Panc1 (cell line): ENCODE measurements at regions not wholly inside any gene's neighbourhood (a gene's known extent, or its start where the extent isn't known, plus 50 kb on each side); places are given as distances from the start of the nearest gene placed in this dataset.

Experiments
- ATAC-seq: fragments of 200-7000 bp; cut with Tn5 transposase; 2 replicates; pipeline ENCODE4 v1.9.1; 2020; ENCODE audit warnings: mild to moderate bottlenecking, moderate library complexity
- BruUV-seq: library from RNA; stranded (reverse); fragments of 400-500 nt; replicated peaks from 2 replicates; lab custom pipeline; 2021; lab: Mats Ljungman, UMichigan
- CTCF ChIA-PET: fragments of 300-600 bp; sonication (Branson Sonifier 250); formaldehyde crosslinking; loops from one replicate; lab custom pipeline; 2022; ENCODE audit warnings: antibody characterized with exemption; lab: Charles Lee
- POLR2A ChIA-PET: fragments of 300-600 bp; sonication (Branson Sonifier 250); formaldehyde crosslinking; loops from one replicate; lab custom pipeline; 2022; ENCODE audit warnings: antibody characterized with exemption; lab: Charles Lee
- DNase-seq: peaks from one replicate; pipeline ENCODE4 v3.0.0-alpha.2; 2010; ENCODE audit warnings: low read depth, low spot score
- H3K27ac ChIP-seq: 2 replicates; pipeline ENCODE4 v1.5.1; 2011; ENCODE audit warnings: mild to moderate bottlenecking, low read length, inconsistent platforms
- H3K27me3 ChIP-seq: fragments of 200-500 bp; sonication (Bioruptor generic); 2 replicates; pipeline ENCODE4 v1.6.0; 2014; ENCODE audit warnings: low read length, inconsistent platforms; ENCODE audit not compliant: control insufficient read depth, insufficient read depth
- H3K36me3 ChIP-seq: fragments of 200-500 bp; sonication (Bioruptor generic); 2 replicates; pipeline ENCODE4 v1.5.1; 2014; ENCODE audit warnings: inconsistent platforms, mild to moderate bottlenecking, low read length, moderate library complexity; ENCODE audit not compliant: control insufficient read depth, insufficient read depth
- H3K4me1 ChIP-seq: 2 replicates; pipeline ENCODE4 v1.5.1; 2011; ENCODE audit warnings: inconsistent platforms, mild to moderate bottlenecking, low read length, moderate library complexity; ENCODE audit not compliant: control insufficient read depth, insufficient read depth
- H3K4me3 ChIP-seq, 2 experiments: 2 replicates each; pipeline ENCODE4 v1.5.1; 2011 to 2012; ENCODE audit warnings: low read depth in 2 of 2, low read length in 2 of 2, mild to moderate bottlenecking in 2 of 2, inconsistent platforms in 1 of 2, moderate library complexity in 1 of 2
- H3K9me3 ChIP-seq: fragments of 200-500 bp; sonication (Bioruptor generic); 2 replicates; pipeline ENCODE4 v1.5.1; 2014; ENCODE audit warnings: low read depth, mild to moderate bottlenecking, inconsistent platforms, low read length, moderate library complexity; ENCODE audit not compliant: control insufficient read depth, insufficient read depth
- CTCF ChIP-seq: fragments of 450-650 bp; IDR thresholded peaks from 2 replicates; pipeline ENCODE4 v1.5.1; 2017; ENCODE audit warnings: mild to moderate bottlenecking
- POLR2AphosphoS5 ChIP-seq: IDR thresholded peaks from 2 replicates; pipeline ENCODE4 v1.6.1; 2012; ENCODE audit warnings: mild to moderate bottlenecking, low read depth, low read length, moderate library complexity
- REST ChIP-seq, 2 experiments: IDR thresholded peaks; 2 replicates each; pipeline ENCODE4 v1.6.1; 2011 to 2012; ENCODE audit warnings: low read depth in 2 of 2, control low read depth in 1 of 2, low read length in 1 of 2, mild to moderate bottlenecking in 1 of 2, moderate library complexity in 1 of 2; ENCODE audit not compliant: insufficient read depth in 1 of 2
- SIN3A ChIP-seq: IDR thresholded peaks from 2 replicates; pipeline ENCODE4 v1.6.1; 2012; ENCODE audit warnings: low read depth, mild to moderate bottlenecking, low read length, moderate library complexity, borderline replicate concordance; ENCODE audit not compliant: insufficient read depth
- TCF7L2 ChIP-seq: IDR thresholded peaks from 2 replicates; pipeline ENCODE4 v1.6.1; 2011; ENCODE audit warnings: mild to moderate bottlenecking, low read depth, low read length, inconsistent platforms
- in situ Hi-C: cut with HindIII; loops from 2 replicates; pipeline ENCODE4 v1.10.0; 2016; ENCODE audit warnings: low sequenced_read_pairs, low pct_unique_long_range_greater_than_20kb
- intact Hi-C: fragments of 100-400 bp; cut with micrococcal nuclease; formaldehyde crosslinking; loops from one replicate; pipeline ENCODE4 v1.10.0; 2022; ENCODE audit not compliant: unreplicated experiment

- TF ChIP-seq CTCF (no peak), SIN3A (no peak), REST (IDR thresholded peaks at IDR 0.05; ENCODE audit: insufficient read depth in 1 of 2, low read depth in 2 of 2, low read length in 1 of 2) (no peak), TCF7L2 (no peak), POLR2AphosphoS5 (no peak)
- ATAC-seq: no peak
- Histone ChIP-seq H3K27me3 (no peaks in the 10 kb centered on the region), H3K36me3 (no peaks in the 10 kb centered on the region), H3K4me3 (no peak overlapping the region), H3K4me1 (no peaks in the 10 kb centered on the region), H3K9me3 (no peaks in the 10 kb centered on the region), H3K27ac (no peak overlapping the region)
- in situ Hi-C loops (no loop called here), intact Hi-C loops (no loop called here)
- POLR2A ChIA-PET: no interaction called here
- CTCF ChIA-PET: no interaction called here
- no TSS peak for BruUV-seq
- no peak for DNase-seq
Observed at GRCh38 chr18:42168487-42168886, 213.5 kb downstream of the PIK3C3 start.

- H3K4me3 ChIP-seq: no peak overlapping the region
- BruUV-seq: no TSS peak
- no peak for ATAC-seq
- TF ChIP-seq POLR2AphosphoS5 (no peak), REST (IDR thresholded peaks at IDR 0.05; ENCODE audit: insufficient read depth in 1 of 2, low read depth in 2 of 2, low read length in 1 of 2) (no peak), TCF7L2 (no peak), CTCF (no peak), SIN3A (no peak)
- in situ Hi-C loops (no loop called here), intact Hi-C loops (no loop called here)
- H3K4me1 ChIP-seq: no peaks in the 10 kb centered on the region
- POLR2A ChIA-PET: no interaction called here
- CTCF ChIA-PET: no interaction called here
- DNase-seq: no peak
- H3K27ac ChIP-seq: no peak overlapping the region
- H3K27me3 ChIP-seq: no peaks in the 10 kb centered on the region
- H3K36me3 ChIP-seq: no peaks in the 10 kb centered on the region
- H3K9me3 ChIP-seq: no peaks in the 10 kb centered on the region
Observed at GRCh38 chr18:42168907-42169306, 213.9 kb downstream of the PIK3C3 start.
